Sigmoid colon (tissue), 4 donors: ENCODE measurements at regions not wholly inside any gene's neighbourhood (a gene's known extent, or its start where the extent isn't known, plus 50 kb on each side); places are given as distances from the start of the nearest gene placed in this dataset.

ENCODE experiments used
- CTCF ChIP-seq, 4 experiments: fragments of 450-650 bp in 3 of 4; fragments of 200-600 bp in 1 of 4; IDR thresholded peaks; one replicate each; pipeline ENCODE4 v1.5.1; 2016 to 2019; ENCODE audit warnings: antibody characterized with exemption in 4 of 4, mild to moderate bottlenecking in 3 of 4, moderate library complexity in 2 of 4
- EP300 ChIP-seq, 4 donors: sonication (generic); formaldehyde crosslinking; IDR thresholded peaks; one replicate each; pipeline ENCODE4 v1.6.1; 2017; ENCODE audit warnings: antibody characterized with exemption in 4 of 4
- POLR2A ChIP-seq, 2 donors: fragments of 450-650 bp; IDR thresholded peaks; one replicate each; pipeline ENCODE4 v1.6.1; 2016; ENCODE audit warnings: antibody characterized with exemption in 2 of 2, mild to moderate bottlenecking in 2 of 2, moderate library complexity in 2 of 2
- POLR2AphosphoS5 ChIP-seq, 4 donors: sonication (generic); formaldehyde crosslinking; IDR thresholded peaks; one replicate each; pipeline ENCODE4 v1.6.1; 2017; ENCODE audit warnings: antibody characterized with exemption in 4 of 4

GRCh38 chr15:70475921-70476320 lies 287.4 kb downstream of the UACA start:
- TF ChIP-seq EP300 (IDR thresholded peaks at IDR 0.05) (no peak), CTCF (IDR thresholded peaks at IDR 0.05) (no peak), POLR2A (IDR thresholded peaks at IDR 0.05) (no peak), POLR2AphosphoS5 (IDR thresholded peaks at IDR 0.05) (no peak)
